ENCODE measurements at regions not wholly inside any gene's neighbourhood (a gene's known extent, or its start where the extent isn't known, plus 50 kb on each side); places are given as distances from the start of the nearest gene placed in this dataset.

GRCh38 chr6:41467061-41467460 is 79.1 kb upstream of the FOXP4 start:
- Histone ChIP-seq H3K23ac (ENCODE audit: insufficient read length, low read depth, low read length) (no peak overlapping the region), H3K9ac (ENCODE audit: extremely low read depth, insufficient read length, low read length) (no peak overlapping the region), H3K79me2 (ENCODE audit: insufficient read depth, low read length) (no peaks in the 10 kb centered on the region), H4K20me1 (ENCODE audit: control insufficient read depth, insufficient read depth, insufficient read length) (no peaks in the 10 kb centered on the region), H2BK15ac (ENCODE audit: low read depth, low read length) (no peak overlapping the region), H2BK5ac (ENCODE audit: insufficient read length, low read length) (no peak overlapping the region), H3K4ac (ENCODE audit: low read depth, low read length) (no peak overlapping the region), H4K8ac (replicated peaks; ENCODE audit: insufficient read length, low read depth, low read length) (no peak overlapping the region), H3K27ac (ENCODE audit: insufficient read length, low read depth, low read length) (no peak overlapping the region), H2BK120ac (ENCODE audit: low read depth, low read length, poor library complexity, severe bottlenecking) (no peak overlapping the region), H4K5ac (ENCODE audit: insufficient read length, low read depth, low read length) (no peak overlapping the region), H3K18ac (ENCODE audit: insufficient read length, low read depth, low read length) (no peak overlapping the region), H2BK12ac (ENCODE audit: insufficient read length, low read depth, low read length) (no peak overlapping the region), H3K4me1 (ENCODE audit: insufficient read depth, low read length) (peaks cover 14% of the 10 kb centered on the region; the same call in 1 of the 2 replicates), H3K14ac (ENCODE audit: insufficient read depth, low read length) (no peak overlapping the region), H3K56ac (ENCODE audit: insufficient read length, low read depth, low read length) (no peak overlapping the region), H3T11ph (ENCODE audit: low read length) (no peak overlapping the region), H3K4me2 (ENCODE audit: insufficient read depth, insufficient read length, low read length) (no peak overlapping the region), H2AK5ac (ENCODE audit: insufficient read length, low read length) (no peak overlapping the region), H3K79me1 (ENCODE audit: insufficient read depth, low read depth, low read length, poor library complexity, severe bottlenecking) (no peaks in the 10 kb centered on the region), H2AFZ (ENCODE audit: low read length) (no peak overlapping the region), H2BK20ac (ENCODE audit: low read depth, low read length, poor library complexity, severe bottlenecking) (no peak overlapping the region), H3K27me3 (ENCODE audit: insufficient read depth, low read length) (peaks cover 28% of the 10 kb centered on the region; the same call in 1 of the 2 replicates), H4K91ac (ENCODE audit: insufficient read length, low read depth, low read length) (no peak overlapping the region), H3K23me2 (ENCODE audit: insufficient read length, low read depth, low read length, poor library complexity, severe bottlenecking) (peaks cover 13% of the 10 kb centered on the region), H3K9me3 (ENCODE audit: control insufficient read depth, low read depth, low read length) (no peaks in the 10 kb centered on the region)
- no peak for DNase-seq
- H3K27ac Mint-ChIP-seq: no peak overlapping the region
- WGBS (ENCODE audit: extremely low coverage, insufficient read length, low lambda C conversion rate): no CpG with 5 or more reads among the region's 10 CpGs
- peaks cover 38 to 49% of the 10 kb centered on the region in 2 experiments for H3K4me1 Mint-ChIP-seq
- peaks cover 99% of the 10 kb centered on the region for H3K27me3 Mint-ChIP-seq (ENCODE audit: low read depth)
- no peak overlapping the region for H3K4me3 Mint-ChIP-seq
- no peak for TF ChIP-seq CTCF (conservative IDR thresholded peaks at IDR 0.05)
- H3K36me3 Mint-ChIP-seq (ENCODE audit: insufficient read depth in 1 of 3, low read depth in 3 of 3): no peaks in the 10 kb centered on the region; a peak in 1 of 7 replicates
- H3K9me3 Mint-ChIP-seq: no peaks in the 10 kb centered on the region; a peak in 2 of 5 replicates
